ENCODE measurements at regions not wholly inside any gene's neighbourhood (a gene's known extent, or its start where the extent isn't known, plus 50 kb on each side); places are given as distances from the start of the nearest gene placed in this dataset.
"Not testable (repeated sequence)": the region's sequence is repeated elsewhere in the genome, so short reads cannot be mapped to it uniquely, and the experiment has no call there.

DNA sequence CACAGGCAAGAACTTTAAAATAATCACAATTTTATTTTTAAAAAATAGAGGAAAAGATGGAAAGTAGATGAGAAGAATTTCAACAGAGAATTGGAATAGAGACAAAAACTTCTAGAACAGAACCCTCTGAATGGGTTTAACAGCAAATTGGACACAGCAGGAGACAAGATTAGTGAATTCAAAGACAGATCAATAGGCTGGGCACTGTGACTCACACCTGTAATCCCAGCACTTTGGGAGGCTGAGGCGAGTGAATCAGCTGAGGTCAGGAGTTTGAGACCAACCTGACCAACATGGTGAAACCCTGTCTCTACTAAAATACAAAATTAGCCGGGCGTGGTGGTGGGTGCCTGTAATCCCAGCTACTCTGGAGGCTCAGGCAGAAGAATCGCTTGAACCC is 49.9 kb upstream of the CFAP126 start:
- intact Hi-C loops (cut with DNase I, micrococcal nuclease); ATAC-seq: not testable (repeated sequence)

More for the DNA sequence above, 49.9 kb upstream of the CFAP126 start:
- DNase-seq = not testable (repeated sequence)

All from left colon (tissue), 2 donors.